ENCODE measurements at regions not wholly inside any gene's neighbourhood (a gene's known extent, or its start where the extent isn't known, plus 50 kb on each side); places are given as distances from the start of the nearest gene placed in this dataset.
"Not testable (repeated sequence)": the region's sequence is repeated elsewhere in the genome, so short reads cannot be mapped to it uniquely, and the experiment has no call there.

DNA sequence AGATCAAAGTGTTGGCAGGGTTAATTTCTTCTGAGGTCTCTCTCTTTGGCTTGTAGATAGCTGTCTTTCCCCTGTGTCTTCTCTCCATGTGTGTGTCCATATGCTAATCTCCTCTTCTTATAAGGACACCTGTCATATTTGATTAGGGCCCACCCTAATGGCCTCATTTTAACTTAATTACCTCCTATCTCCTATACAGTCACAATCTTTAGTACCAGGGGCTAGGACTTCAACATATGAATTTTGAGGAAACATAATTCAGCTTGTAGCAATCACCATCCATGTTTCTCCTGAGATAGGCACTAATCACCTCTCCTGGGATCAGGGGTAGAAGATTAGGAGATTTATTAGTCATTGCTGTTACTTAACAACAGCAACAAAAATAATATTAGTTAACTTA is 196.1 kb upstream of the RXFP2 start:
- DNase-seq (ENCODE audit: low spot score in 2 of 2), result no peak

GRCh38 chr13:31545616-31546015 is 193.7 kb upstream of the RXFP2 start:
- Histone ChIP-seq H3K4me1 (no peaks in the 10 kb centered on the region), H3K4me3 (no peak overlapping the region), H3K9me3 (no peaks in the 10 kb centered on the region), H3K36me3 (no peaks in the 10 kb centered on the region), H3K27ac (no peak overlapping the region), H3K27me3 (no peaks in the 10 kb centered on the region)
- no peak for DNase-seq (ENCODE audit: low spot score in 2 of 2)
- no peak for TF ChIP-seq CTCF (IDR thresholded peaks at IDR 0.05)
- intact Hi-C loops (cut with DNase I), result no loop called here

More for the DNA sequence above, 196.1 kb upstream of the RXFP2 start:
- Histone ChIP-seq H3K4me1 (no peaks in the 10 kb centered on the region), H3K9me3 (no peaks in the 10 kb centered on the region), H3K36me3 (no peaks in the 10 kb centered on the region), H3K27me3 (no peaks in the 10 kb centered on the region), H3K27ac (no peak overlapping the region), H3K4me3 (no peak overlapping the region)
- intact Hi-C loops (cut with DNase I), result no loop called here
- no peak for TF ChIP-seq CTCF (IDR thresholded peaks at IDR 0.05)

DNA sequence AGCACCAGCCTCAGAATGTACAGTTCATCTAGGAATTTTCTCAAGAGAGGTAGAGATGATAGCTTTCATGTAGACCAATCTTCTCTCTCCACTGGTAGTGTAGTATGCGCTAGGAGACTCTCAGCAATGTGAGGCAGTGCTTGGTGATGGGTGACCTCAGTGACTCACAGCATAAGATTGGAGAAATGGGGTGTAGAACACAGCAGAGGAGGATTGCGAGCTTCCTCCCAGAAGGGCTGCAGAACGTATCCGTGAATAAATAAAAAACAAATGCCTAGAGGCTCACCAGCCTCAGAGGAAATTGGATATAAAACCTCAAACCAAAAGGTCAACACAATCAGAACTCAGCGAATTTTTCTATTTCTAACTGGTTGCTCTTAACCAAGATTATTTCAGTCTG is 182.9 kb upstream of the RXFP2 start:
- Histone ChIP-seq H3K4me3 (no peak overlapping the region), H3K27ac (no peak overlapping the region), H3K36me3 (no peaks in the 10 kb centered on the region), H3K9me3 (no peaks in the 10 kb centered on the region), H3K4me1 (no peaks in the 10 kb centered on the region), H3K27me3 (no peaks in the 10 kb centered on the region)
- TF ChIP-seq CTCF (IDR thresholded peaks at IDR 0.05), result no peak
- intact Hi-C loops (cut with DNase I), result no loop called here
- no peak for DNase-seq (ENCODE audit: low spot score in 2 of 2)

- H3K4me3 ChIP-seq; H3K27me3 ChIP-seq; H3K4me1 ChIP-seq; H3K9me3 ChIP-seq; intact Hi-C loops (cut with DNase I); H3K36me3 ChIP-seq; DNase-seq (ENCODE audit: low spot score in 2 of 2); H3K27ac ChIP-seq: not testable (repeated sequence)
These were observed 155.1 kb upstream of the RXFP2 start for GRCh38 chr13:31584221-31584620.

DNA sequence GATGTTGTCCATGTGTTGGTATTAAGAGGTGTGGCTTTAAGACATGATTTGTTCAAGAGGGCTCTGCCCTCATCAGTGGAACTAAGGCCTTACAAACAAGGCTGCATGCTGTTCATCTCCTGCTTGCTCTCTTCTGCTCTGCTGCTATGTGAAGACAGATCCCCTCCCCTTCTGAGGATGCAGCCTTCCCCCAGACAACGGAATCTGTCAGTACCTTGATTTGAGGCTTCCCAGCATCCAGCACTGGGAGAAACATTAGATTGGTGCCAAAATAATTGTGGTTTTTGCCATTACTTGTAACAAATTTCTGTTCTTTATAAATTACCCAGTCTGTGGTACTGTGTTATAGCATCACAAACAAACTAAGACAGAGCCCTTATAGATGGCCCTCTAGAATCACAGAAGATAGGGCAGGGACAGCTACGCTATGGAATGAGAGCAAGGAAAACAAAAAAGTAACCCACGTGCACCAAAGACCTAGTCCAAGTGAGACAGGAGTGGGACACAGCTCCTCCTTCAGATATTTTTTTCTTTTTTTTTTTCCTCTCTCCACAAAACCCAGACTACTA is 151.5 kb upstream of the RXFP2 start:
- Histone ChIP-seq H3K27ac (no peak overlapping the region), H3K36me3 (no peaks in the 10 kb centered on the region)
- no peak for TF ChIP-seq CTCF (IDR thresholded peaks at IDR 0.05)

GRCh38 chr13:31588316-31588715 is 151.0 kb upstream of the RXFP2 start:
- Histone ChIP-seq H3K9me3 (peaks cover 0 to 5% of the 10 kb centered on the region in 2 donors), H3K36me3 (no peaks in the 10 kb centered on the region), H3K4me3 (no peak overlapping the region), H3K27ac (no peak overlapping the region), H3K27me3 (no peaks in the 10 kb centered on the region), H3K4me1 (no peaks in the 10 kb centered on the region)
- no peak for DNase-seq (ENCODE audit: low spot score in 2 of 2)
- TF ChIP-seq CTCF (IDR thresholded peaks at IDR 0.05), result no peak
- intact Hi-C loops (cut with DNase I), result no loop called here

More for the DNA sequence above, 151.5 kb upstream of the RXFP2 start:
- Histone ChIP-seq H3K9me3 (peaks cover 0 to 5% of the 10 kb centered on the region in 2 donors), H3K27me3 (no peaks in the 10 kb centered on the region), H3K4me1 (no peaks in the 10 kb centered on the region), H3K4me3 (no peak overlapping the region)
- intact Hi-C loops (cut with DNase I), result no loop called here
- no peak for DNase-seq (ENCODE audit: low spot score in 2 of 2)

Measured in ascending aorta (tissue), 2 donors.